Endothelial cell of umbilical vein (primary cell): ENCODE measurements at regions not wholly inside any gene's neighbourhood (a gene's known extent, or its start where the extent isn't known, plus 50 kb on each side); places are given as distances from the start of the nearest gene placed in this dataset.

Experiments used
- BruUV-seq: library from RNA; stranded (reverse); fragments of 400-500 nt; replicated peaks from 2 replicates; lab custom pipeline; 2021; lab: Mats Ljungman, UMichigan
- CTCF ChIA-PET: fragments of 300-600, 350-600 bp; sonication (Branson Sonifier 250); formaldehyde crosslinking; loops from one replicate; lab custom pipeline; 2021; ENCODE audit warnings: antibody characterized with exemption, inconsistent platforms; lab: Charles Lee
- POLR2A ChIA-PET: fragments of 300-600, 350-600 bp; sonication (Branson Sonifier 250); formaldehyde crosslinking; loops from one replicate; lab custom pipeline; 2021; ENCODE audit warnings: antibody characterized with exemption, inconsistent platforms; lab: Charles Lee
- DNase-seq: peaks from one replicate; pipeline ENCODE4 v3.0.0-alpha.2; 2011; ENCODE audit warnings: low read depth, low spot score
- FAIRE-seq: peaks from 2 replicates; lab custom pipeline; 2011; peaks lifted over from hg19 to GRCh38; lab: Jason Lieb, UNC
- H2AFZ ChIP-seq: 2 replicates; pipeline ENCODE4 v1.6.0; 2012; ENCODE audit warnings: low read depth, low read length, control low read depth, inconsistent platforms
- H3K27ac ChIP-seq: 2 replicates; pipeline ENCODE4 v1.5.1; 2011; ENCODE audit warnings: low read depth, mild to moderate bottlenecking, control low read depth, low read length, moderate library complexity; ENCODE audit not compliant: insufficient read depth
- H3K27me3 ChIP-seq, 2 experiments: 2 replicates each; pipeline versions ENCODE4 v1.6.0 to v1.6.1; 2011; ENCODE audit warnings: low read length in 2 of 2, mixed read lengths in 1 of 2; ENCODE audit not compliant: control insufficient read depth in 2 of 2, insufficient read depth in 2 of 2
- H3K36me3 ChIP-seq, 2 experiments: 2 replicates in 1 of 2; 3 replicates in 1 of 2; pipeline ENCODE4 v1.5.1; 2011; ENCODE audit warnings: low read length in 2 of 2, mild to moderate bottlenecking in 1 of 2, moderate library complexity in 1 of 2; ENCODE audit not compliant: control insufficient read depth in 2 of 2, insufficient read depth in 2 of 2; ENCODE audit errors: extremely low read depth in 1 of 2
- H3K4me1 ChIP-seq: 3 replicates; pipeline ENCODE4 v1.5.1; 2011; ENCODE audit warnings: mild to moderate bottlenecking, low read length; ENCODE audit not compliant: control insufficient read depth, insufficient read depth; ENCODE audit errors: extremely low read depth
- H3K4me2 ChIP-seq: 2 replicates; pipeline ENCODE4 v1.6.1; 2011; ENCODE audit warnings: low read length, control low read depth, mixed read lengths; ENCODE audit not compliant: insufficient read depth
- H3K4me3 ChIP-seq, 3 experiments: fragments of 200-600 bp in 1 of 3; sonication (generic), shearing (Covaris generic) in 1 of 3; replicated peaks in 1 of 3; 2 replicates each; pipeline ENCODE4 v1.5.1; 2011 to 2016; ENCODE audit warnings: control low read depth in 3 of 3, low read length in 3 of 3, mild to moderate bottlenecking in 2 of 3, inconsistent platforms in 1 of 3, low read depth in 1 of 3, moderate library complexity in 1 of 3; ENCODE audit not compliant: insufficient read depth in 1 of 3
- H3K79me2 ChIP-seq: 2 replicates; pipeline ENCODE4 v1.6.0; 2012; ENCODE audit warnings: low read length, inconsistent platforms; ENCODE audit not compliant: control insufficient read depth, insufficient read depth
- H3K9ac ChIP-seq: replicated peaks from 2 replicates; pipeline ENCODE3; 2011; ENCODE audit warnings: low read length, control low read depth; ENCODE audit not compliant: insufficient read depth; ENCODE audit errors: extremely low read depth
- H3K9me1 ChIP-seq: replicated peaks from 3 replicates; pipeline ENCODE4 v1.6.0; 2011; ENCODE audit warnings: mild to moderate bottlenecking, low read length; ENCODE audit not compliant: control insufficient read depth, insufficient read depth; ENCODE audit errors: extremely low read depth
- H3K9me3 ChIP-seq: replicated peaks from 2 replicates; pipeline ENCODE4 v1.5.1; 2012; ENCODE audit warnings: low read length, inconsistent platforms; ENCODE audit not compliant: control insufficient read depth, insufficient read depth
- H4K20me1 ChIP-seq: replicated peaks from 2 replicates; pipeline ENCODE3; 2011; ENCODE audit warnings: mild to moderate bottlenecking, low read length; ENCODE audit not compliant: control insufficient read depth, insufficient read depth; ENCODE audit errors: extremely low read depth
- EZH2 ChIP-seq: IDR thresholded peaks from 2 replicates; pipeline ENCODE4 v1.6.1; 2012; ENCODE audit warnings: borderline replicate concordance, low read depth, mild to moderate bottlenecking, moderate library complexity, low read length, inconsistent platforms; ENCODE audit not compliant: severe bottlenecking
- FOS ChIP-seq: IDR thresholded peaks from 2 replicates; pipeline ENCODE4 v1.6.1; 2011; ENCODE audit warnings: mild to moderate bottlenecking, low read length, moderate library complexity, borderline replicate concordance; ENCODE audit not compliant: insufficient read depth
- JUN ChIP-seq: IDR thresholded peaks from 2 replicates; pipeline ENCODE4 v1.6.1; 2011; ENCODE audit warnings: borderline replicate concordance, low read depth; ENCODE audit not compliant: insufficient read length, insufficient read depth
- MYC ChIP-seq: IDR thresholded peaks from one replicate; pipeline ENCODE4 v1.6.1; 2011; ENCODE audit warnings: mild to moderate bottlenecking, low read depth, low read length
- POLR2AphosphoS5 ChIP-seq: IDR thresholded peaks from 2 replicates; pipeline ENCODE4 v1.6.1; 2012; ENCODE audit warnings: low read depth, mild to moderate bottlenecking, control low read depth, low read length, moderate library complexity; ENCODE audit not compliant: insufficient read depth
- dilution Hi-C: fragments of 300-500 bp; cut with MboI; formaldehyde crosslinking; loops from one replicate; pipeline ENCODE4 v1.15.0; 2019; ENCODE audit warnings: low sequenced_read_pairs; ENCODE audit not compliant: extremely low pct_ligation_motif_present
- intact Hi-C: fragments of 100-400 bp; cut with micrococcal nuclease; formaldehyde crosslinking; loops from one replicate; pipeline ENCODE4 v1.10.0; 2022
- TF ChIP-seq, protein P1 (sequence below), 2 donors: IDR thresholded peaks; 1 replicate in 1 of 2; 2 replicates in 1 of 2; pipeline ENCODE4 v1.5.1; 2011; ENCODE audit warnings: low read length in 2 of 2, mild to moderate bottlenecking in 2 of 2, moderate library complexity in 2 of 2, control low read depth in 1 of 2, inconsistent platforms in 1 of 2, low read depth in 1 of 2; ENCODE audit not compliant: insufficient read depth in 1 of 2; ENCODE audit errors: extremely low read depth in 1 of 2

DNA sequence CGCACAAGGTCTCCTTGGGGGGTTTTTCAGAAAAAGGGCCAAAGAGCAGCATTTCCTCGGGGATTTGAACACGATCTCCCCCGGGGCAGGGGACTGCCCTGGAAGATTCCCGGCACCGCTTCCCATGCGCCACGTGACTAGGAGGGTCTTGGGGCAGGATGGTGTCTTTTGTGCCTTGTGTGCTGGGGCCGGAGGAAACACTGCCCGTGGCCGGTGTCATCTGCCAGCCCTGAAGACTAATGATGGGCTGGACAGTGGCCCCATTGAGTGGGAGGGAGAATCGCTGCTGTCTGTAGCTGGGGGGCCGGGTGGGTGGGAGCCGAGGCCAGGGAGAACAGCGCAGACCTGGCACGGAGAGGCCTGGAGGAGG is 315.1 kb downstream of the SEC14L1 start:
- FAIRE-seq, result no peak
- peaks cover 18% of the 10 kb centered on the region for H3K4me1 ChIP-seq
- intact Hi-C loops (no loop called here), dilution Hi-C loops (no loop called here)
- H4K20me1 ChIP-seq, result no peaks in the 10 kb centered on the region
- no peak for TF ChIP-seq JUN
- no peak for TF ChIP-seq MYC
- TF ChIP-seq POLR2AphosphoS5, result no peak
- no peak for TF ChIP-seq FOS
- TF ChIP-seq, protein P1, sequence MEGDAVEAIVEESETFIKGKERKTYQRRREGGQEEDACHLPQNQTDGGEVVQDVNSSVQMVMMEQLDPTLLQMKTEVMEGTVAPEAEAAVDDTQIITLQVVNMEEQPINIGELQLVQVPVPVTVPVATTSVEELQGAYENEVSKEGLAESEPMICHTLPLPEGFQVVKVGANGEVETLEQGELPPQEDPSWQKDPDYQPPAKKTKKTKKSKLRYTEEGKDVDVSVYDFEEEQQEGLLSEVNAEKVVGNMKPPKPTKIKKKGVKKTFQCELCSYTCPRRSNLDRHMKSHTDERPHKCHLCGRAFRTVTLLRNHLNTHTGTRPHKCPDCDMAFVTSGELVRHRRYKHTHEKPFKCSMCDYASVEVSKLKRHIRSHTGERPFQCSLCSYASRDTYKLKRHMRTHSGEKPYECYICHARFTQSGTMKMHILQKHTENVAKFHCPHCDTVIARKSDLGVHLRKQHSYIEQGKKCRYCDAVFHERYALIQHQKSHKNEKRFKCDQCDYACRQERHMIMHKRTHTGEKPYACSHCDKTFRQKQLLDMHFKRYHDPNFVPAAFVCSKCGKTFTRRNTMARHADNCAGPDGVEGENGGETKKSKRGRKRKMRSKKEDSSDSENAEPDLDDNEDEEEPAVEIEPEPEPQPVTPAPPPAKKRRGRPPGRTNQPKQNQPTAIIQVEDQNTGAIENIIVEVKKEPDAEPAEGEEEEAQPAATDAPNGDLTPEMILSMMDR (IDR thresholded peaks at IDR 0.05; ENCODE audit: extremely low read depth in 1 of 2, insufficient read depth in 1 of 2, low read depth in 1 of 2, low read length in 2 of 2), result no peak
- no peak for TF ChIP-seq EZH2
- BruUV-seq, result no TSS peak
- no peaks in the 10 kb centered on the region for H3K36me3 ChIP-seq
- no peak overlapping the region for H3K4me3 ChIP-seq
- H3K9ac ChIP-seq, result no peak overlapping the region
- peaks cover 11% of the 10 kb centered on the region for H3K79me2 ChIP-seq
- H3K27me3 ChIP-seq, result no peaks in the 10 kb centered on the region
- no peaks in the 10 kb centered on the region for H3K9me3 ChIP-seq
- no peak overlapping the region for H2AFZ ChIP-seq
- no peak overlapping the region for H3K27ac ChIP-seq
- H3K9me1 ChIP-seq, result no peaks in the 10 kb centered on the region
- H3K4me2 ChIP-seq, result no peak overlapping the region
- no peak for DNase-seq
- CTCF ChIA-PET, result no interaction called here
- POLR2A ChIA-PET, result interaction anchor here (0.6 kb wide), 1 partner anchor 129 kb away, joined by 3 read pairs; no protein-coding TSS in a partner anchor
